GM12873 (cell line): ENCODE measurements at regions not wholly inside any gene's neighbourhood (a gene's known extent, or its start where the extent isn't known, plus 50 kb on each side); places are given as distances from the start of the nearest gene placed in this dataset.

Experiments
- TF ChIP-seq, protein P1 (sequence below): IDR thresholded peaks from 2 replicates; pipeline ENCODE4 v1.5.1; 2012; ENCODE audit warnings: low read depth, mild to moderate bottlenecking, moderate library complexity, low read length, control low read depth; ENCODE audit not compliant: insufficient read depth; ENCODE audit errors: missing control alignments

DNA sequence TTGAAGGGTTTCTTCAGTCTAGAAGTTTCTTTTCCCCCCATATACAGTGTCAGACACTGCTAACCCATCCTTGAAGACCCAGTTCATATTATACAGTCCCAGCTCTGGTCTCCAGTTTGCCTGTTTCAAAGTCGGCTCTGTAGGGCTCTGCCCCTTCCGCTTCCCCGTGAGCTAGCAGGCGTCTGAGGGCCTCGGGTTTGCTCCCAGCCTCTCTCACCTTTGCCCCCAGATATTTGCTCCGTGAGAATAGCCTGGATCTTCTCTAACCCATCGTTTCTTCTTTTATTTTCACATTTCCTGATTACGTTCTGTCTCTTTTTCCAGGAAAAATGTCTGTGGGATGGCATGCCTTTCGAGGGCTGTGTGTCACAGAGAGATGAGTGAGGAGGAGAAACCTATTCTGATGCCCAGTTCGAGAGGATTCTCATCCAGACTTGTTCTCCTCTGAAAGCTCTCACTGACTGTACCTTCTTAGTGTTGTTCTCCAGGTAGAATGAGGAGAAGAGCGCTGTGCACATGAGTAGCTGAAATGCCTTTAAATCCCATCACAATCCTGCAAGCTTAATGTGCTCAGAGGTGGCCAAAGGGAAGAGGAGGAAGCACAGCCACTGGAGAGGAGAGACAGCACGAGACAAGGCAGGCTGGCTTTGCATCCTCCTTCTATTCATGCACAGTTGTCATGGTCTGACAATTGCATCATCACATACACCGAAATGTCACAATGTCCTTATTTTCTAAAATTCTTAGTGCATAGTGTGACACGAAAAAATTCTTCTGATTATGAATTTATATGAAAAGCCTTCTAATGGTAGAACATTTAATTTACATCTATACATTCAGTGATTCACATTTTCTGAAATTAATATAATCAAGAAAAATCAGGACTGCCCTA is 171.1 kb downstream of the FOXA2 start:
- TF ChIP-seq, protein P1, sequence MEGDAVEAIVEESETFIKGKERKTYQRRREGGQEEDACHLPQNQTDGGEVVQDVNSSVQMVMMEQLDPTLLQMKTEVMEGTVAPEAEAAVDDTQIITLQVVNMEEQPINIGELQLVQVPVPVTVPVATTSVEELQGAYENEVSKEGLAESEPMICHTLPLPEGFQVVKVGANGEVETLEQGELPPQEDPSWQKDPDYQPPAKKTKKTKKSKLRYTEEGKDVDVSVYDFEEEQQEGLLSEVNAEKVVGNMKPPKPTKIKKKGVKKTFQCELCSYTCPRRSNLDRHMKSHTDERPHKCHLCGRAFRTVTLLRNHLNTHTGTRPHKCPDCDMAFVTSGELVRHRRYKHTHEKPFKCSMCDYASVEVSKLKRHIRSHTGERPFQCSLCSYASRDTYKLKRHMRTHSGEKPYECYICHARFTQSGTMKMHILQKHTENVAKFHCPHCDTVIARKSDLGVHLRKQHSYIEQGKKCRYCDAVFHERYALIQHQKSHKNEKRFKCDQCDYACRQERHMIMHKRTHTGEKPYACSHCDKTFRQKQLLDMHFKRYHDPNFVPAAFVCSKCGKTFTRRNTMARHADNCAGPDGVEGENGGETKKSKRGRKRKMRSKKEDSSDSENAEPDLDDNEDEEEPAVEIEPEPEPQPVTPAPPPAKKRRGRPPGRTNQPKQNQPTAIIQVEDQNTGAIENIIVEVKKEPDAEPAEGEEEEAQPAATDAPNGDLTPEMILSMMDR: no peak

DNA sequence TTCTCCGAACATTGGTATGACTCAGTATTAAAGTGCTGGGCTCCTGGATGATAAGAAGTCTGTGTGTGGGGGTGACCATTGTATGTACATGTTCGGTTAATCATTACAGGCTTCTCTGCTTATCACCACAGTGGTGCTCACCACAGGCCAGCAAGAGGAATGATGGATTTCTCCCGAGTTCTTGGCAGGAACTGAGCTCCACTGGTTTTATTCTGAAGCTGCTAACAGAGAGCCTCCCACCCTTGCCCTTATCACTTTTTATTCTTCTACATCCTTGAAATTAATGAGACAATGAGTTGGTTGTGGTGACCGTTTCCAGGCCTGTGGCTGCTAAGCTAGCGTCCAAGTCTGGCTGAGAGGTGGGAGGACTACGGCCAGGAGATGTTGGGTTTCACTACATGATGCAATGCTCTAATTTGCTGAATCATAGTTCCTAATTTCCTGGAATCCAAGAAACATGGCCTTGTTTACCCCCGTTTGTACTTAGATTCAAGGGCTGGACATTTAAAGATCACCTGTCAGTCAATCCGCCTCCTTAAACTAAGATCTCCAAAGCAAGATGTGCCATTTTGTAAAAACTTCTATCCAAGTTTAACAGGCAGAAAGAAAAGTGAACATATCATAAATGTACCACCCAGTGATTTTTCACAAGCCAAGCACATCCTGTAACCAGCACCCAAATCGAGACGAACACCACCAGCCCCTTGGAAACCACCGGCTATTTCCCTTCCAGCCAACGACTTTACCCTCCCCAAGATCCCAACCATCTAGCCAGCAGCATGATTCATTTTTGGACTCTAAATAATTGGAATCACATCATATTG is 172.5 kb downstream of the FOXA2 start:
- TF ChIP-seq, protein P1: no peak

DNA sequence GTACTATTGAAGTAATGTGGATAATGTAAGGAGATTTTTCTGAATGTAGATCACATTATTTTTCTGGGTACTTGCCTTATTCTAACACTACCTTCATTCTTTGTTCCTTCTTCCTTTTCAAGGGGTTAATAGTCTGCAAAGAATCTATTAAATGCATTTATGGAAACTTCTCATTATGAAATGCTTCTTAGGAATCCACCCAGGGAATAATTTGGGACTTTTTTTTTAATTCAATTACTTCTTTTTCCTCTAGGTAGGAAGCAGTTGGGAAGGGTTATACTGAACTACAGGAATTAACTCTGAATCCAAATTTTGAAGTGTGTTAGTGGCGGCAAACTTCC is 173.1 kb downstream of the FOXA2 start:
- TF ChIP-seq, protein P1: no peak

DNA sequence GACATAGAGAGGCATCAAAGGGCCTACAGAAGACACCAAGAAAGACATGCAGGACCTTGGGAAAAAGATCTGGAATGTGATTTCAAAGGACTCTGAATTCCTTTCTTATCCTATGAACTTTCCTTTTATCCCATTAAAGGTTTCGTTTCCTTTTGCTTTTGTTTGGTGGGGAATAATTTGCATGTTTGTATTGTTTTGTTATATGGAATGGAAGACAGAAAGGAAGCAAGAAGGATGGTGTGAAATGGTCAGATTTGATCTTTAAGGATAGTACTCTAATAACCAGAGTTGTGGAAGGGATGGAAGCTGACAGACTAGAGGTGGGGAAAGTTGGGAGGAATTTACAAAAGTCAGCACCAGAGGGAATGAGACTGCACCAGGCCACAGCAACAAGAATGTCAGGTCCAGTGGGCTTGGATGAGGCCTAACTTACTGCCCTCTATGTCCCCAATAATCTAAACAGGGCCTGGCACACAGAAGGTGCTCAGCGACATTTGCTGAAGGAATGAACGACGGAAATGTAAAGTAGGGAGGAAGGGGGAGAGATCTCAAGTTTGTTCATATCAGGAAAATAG is 173.7 kb downstream of the FOXA2 start:
- TF ChIP-seq, protein P1: no peak

DNA sequence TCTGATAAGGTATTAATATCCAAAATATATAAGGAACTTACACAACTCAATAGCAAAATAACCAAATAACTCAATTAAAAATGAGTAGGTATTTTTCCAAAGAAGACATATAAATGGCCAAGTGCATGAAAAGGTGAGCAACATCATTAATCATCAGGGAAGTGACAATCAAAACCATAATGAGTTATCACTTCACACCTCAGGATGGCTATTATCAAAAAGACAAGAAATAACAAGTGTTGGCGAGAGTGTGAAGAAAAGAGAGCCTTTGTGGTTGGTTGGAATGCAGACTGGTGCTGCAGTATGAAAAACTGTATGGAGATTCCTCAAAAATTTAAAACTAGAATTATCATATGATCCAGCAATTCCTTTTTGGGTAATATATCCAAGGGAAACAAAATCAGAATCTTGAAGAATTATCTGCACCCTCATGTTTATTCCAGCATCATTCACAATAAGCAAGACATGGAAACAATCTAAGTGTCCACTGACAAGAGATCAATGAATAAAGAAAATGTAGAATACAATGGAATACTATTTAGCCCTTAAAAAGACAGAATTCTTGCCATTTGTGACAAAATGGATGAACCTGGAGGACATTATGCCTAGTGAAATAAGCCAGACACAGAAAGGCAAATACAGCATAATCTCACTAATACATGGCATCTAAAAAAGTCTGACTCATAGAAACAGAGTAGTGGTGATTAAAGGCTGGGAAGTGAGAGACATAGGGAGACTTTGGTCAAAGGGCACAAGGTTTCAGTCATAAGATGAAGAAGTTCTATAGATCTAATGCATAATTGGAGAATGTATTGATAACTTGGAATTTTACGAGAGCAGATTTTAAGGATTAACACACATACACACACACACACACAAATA is 175.6 kb downstream of the FOXA2 start:
- TF ChIP-seq, protein P1: no peak

DNA sequence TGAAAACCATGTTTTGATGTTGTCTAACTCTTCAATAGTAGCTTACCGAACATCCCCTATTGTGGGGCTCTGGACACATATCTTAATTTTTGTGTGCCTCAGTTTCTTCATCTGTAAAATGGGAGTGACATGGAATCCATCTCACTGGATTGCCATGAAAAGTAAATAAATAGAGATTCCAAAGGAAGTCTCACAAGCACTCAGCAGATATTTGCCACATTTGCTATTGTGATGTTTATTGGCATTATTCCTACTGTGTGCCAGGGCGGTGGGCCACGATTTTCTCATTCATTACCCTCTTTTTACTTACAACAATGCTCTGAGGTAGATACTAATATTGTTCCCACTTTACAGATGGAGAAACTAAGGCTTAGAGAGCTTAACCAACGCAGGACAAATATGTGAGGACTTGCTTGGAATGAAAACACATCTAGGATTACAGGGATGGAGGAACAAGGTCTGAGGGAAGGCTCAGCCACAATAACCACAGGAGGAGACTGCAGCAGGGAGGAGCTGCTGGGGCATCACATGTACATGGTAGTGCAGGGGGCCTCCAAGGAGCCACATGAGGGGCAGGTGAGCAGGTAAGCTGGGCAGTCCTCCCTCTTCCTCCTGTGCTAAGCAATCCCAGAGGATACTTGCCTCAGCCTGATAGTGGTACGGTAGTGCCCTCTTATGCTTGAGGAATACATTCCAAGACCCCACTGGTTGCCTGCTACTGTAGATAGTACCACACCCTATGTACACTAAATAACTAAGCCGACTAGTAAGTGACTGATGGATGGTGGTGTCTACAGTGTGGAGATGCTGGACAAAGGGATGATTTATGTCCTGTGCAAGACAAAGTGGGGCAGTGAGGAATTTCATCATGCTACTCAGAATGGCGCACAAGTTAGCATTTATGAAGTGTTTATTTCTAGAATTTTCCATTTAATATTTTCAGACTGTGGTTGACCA is 176.9 kb downstream of the FOXA2 start:
- TF ChIP-seq, protein P1: no peak
